Stimulated activated CD8-positive, alpha-beta memory T cell treated with anti-CD3 and anti-CD28 coated beads, Interleukin-15, amount 100 ng/mL, for 48 hours (primary cell): ENCODE measurements at regions not wholly inside any gene's neighbourhood (a gene's known extent, or its start where the extent isn't known, plus 50 kb on each side); places are given as distances from the start of the nearest gene placed in this dataset.
"Not testable (repeated sequence)": the region's sequence is repeated elsewhere in the genome, so short reads cannot be mapped to it uniquely, and the experiment has no call there.

Experiments
- DNase-seq, 2 donors: peaks; one replicate each; pipeline ENCODE4 v3.0.0-alpha.2; 2020; ENCODE audit warnings: low read depth in 2 of 2

DNA sequence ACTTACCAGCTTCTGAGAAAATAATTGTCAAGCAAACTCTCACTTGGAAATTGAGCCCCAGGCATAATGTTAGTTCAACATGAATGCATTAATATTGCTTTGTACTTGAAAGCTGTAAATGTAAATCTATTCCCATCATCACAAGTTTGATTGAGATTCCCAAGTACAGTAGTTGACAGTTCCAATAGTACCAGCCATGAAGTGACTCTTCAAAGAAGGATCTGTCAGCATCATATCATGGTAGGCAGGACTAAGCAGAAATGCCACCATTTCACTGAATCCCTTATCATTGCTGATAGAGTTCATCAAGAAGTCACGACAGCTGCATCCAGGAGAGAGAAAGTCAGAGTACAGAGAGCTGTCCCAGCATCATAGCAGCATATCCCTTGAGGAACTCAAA, 348.7 kb downstream of the OMA1 start:
- no peak for DNase-seq

DNA sequence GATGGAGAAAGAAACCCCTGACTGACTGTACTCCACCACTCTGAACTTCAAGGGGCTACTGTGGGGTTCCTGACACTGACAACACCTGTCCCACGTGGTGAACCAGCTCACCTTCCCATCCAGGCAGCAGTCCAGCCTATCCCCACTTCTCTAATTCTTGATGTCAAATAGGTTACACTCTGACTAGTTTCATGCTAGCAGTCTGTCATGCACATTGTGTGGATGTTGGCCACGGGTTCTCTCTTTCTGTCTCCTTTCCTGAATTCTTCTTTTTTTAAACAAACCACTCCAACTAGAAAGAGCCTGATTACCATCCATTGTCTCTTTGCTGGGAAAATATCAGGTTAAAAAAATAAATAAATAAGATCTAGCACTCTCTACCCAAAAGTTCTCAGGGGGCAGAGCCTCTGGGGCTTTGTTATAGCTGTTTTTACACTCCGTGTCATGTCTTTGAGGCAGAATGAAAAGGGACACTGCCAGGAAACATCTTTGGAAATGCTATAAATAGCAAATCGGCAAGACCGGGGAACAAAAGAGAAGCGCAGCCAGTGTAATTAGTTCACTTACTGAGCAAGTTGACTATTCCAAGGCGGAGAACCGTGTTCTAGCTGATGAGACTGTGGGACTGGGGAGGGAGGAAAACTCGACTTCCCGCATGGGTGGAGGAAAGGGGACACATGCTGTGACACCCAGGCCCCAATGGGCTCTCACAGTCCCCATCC, 356.1 kb downstream of the OMA1 start:
- DNase-seq, result no peak

DNA sequence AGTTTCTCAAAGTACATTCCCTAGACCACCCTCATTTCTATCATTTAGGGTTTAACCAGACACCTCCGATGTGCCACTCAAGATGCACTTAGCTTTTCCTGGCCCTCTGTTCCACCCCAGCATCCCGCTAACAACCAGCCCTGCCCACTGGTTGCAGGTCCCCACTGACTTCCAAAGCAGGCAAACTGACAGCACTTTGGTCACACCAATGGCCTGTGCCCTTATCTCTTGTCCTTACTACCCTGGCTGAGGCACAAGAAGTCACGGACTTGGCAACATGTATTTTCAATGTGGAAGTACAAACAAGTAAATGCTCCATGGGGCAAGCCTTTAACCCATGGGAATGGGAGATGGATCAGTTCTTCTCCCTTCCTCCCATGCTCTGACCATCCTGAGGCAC, 357.1 kb downstream of the OMA1 start:
- no peak for DNase-seq

DNA sequence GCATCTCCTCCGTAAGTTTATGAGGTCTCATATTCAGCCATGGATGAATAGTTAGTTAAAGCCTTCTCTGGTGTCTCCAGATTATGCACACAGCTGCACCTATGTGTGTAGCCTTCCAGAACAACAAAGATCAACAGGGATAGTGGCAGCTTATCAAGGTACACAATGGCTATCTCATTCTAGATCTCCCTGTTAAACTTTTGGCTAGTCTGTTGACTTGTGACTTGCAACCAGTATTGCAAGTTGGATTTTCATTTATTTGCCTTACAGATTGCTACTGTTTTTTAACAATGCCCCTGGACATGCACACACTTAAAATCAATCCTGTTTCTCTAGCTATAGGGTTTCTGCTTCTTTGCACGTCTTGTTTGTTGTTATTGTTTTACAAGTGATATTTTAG, 363.2 kb downstream of the OMA1 start:
- DNase-seq, result no peak

DNA sequence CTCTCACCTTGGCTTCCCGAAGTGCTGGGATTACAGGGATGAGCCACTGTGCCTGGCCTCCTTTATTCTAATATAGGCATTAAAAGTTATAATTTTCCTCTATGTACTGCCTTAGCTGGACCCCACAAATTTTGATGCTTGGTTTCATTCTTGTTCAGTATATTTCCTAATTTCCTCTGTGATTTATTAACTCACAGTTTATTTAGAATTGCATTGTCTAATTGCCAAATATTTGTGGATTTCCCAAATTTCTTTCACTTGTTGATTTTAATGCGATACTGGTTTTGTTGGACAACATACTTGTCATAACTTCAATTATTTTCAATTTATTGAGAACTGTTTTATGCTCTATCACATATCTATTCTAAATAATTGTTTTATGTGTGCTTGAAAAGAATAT, 366.0 kb downstream of the OMA1 start:
- no peak for DNase-seq

DNA sequence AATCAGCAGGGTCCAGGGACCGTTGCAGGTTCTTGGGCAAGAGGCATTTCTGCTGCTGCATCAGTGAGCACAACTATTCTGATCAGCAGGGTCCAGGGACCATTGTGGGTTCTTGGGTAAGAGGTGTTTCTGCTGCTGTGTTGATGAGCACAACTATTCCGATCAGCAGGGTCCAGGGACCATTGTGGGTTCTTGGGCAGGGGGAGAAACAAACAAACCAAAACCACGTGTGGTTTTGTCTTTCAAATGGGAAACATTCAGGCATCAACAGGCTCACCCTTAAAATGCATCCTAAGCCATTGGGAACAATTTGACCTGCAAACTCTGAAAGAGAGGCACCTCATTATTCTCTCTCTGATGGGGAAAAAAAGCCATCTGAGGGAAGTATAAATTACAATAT, 377.4 kb downstream of the OMA1 start:
- not testable (repeated sequence) for DNase-seq

DNA sequence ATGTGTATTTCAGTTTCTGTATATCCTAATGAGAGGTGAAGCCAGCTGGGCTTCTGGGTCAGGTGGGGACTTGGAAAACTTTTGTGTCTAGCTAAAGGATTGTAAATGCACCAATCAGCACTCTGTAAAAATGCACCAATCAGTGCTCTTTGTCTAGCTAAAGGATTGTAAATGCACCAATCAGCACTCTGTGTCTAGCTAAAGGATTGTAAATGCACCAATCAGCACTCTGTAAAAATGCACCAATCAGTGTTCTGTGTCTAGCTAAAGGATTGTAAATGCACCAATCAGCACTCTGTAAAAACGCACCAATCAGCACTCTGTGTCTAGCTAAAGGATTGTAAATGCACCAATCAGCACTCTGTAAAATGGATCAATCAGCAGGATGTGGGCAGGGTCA, 379.4 kb downstream of the OMA1 start:
- not testable (repeated sequence) for DNase-seq

DNA sequence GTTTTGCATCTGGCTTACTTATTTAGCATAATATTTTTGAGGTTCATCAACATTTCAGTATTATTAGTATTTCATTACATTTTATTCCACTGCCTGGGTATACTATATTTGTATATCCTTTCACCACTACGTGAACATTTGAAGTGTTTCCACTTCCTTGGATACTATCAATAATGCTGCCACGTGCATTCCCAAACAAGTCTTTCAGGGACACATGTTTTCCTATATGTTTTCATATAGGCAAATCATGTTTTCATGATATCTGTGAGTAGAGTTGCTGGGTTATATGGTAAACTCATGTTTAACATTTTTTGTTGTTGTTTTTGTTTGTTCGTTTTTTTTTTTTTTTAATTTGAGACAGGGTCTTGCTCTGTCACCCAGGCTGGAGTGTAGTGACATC, 380.1 kb downstream of the OMA1 start:
- no peak for DNase-seq

DNA sequence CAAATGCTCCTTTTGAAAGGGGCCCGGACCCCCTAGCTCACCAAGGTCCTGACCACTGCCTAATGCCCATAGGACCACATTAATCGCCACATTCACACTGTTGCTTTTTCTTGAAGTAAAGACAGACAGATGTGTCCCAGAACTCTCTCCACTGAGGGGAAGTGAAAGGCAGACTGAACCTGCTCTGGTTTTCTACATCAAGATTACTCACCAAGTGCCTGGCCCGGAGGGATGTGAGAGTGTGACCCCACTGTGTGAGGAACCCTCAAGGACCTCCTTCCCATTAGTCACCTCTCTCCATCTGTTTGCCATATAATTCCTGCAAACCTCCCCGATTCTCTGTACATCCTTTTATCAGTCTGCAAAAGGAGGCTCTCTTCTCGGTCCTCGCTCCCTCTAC, 381.5 kb downstream of the OMA1 start:
- no peak for DNase-seq

DNA sequence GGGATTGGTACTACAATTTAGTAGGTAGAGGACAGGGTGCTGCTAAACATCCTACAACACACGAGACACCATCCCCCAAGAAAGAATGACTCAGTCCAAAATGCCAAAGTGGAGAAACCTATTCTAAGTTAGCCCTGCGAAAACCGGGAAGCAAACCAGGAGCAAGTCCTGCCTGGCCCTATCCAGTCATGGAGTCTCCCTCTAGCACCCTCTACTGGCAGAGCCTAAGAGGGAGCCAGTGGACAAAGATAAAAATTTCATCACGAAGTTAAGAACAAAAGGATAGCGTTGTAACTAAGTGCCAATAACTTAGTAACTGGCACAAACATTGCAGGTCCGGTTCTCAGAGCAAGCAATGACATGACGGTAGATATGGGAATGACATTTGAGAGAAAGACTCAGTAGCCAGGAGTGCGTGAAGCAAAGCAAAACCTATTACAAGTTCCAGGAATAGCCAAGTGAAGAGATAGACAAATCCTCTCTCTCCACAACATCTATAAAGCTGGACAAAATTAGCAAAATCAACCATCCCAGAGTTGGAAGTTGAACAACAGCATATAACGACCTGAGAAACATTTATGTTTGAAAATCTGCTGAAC, 383.5 kb downstream of the OMA1 start:
- no peak for DNase-seq

DNA sequence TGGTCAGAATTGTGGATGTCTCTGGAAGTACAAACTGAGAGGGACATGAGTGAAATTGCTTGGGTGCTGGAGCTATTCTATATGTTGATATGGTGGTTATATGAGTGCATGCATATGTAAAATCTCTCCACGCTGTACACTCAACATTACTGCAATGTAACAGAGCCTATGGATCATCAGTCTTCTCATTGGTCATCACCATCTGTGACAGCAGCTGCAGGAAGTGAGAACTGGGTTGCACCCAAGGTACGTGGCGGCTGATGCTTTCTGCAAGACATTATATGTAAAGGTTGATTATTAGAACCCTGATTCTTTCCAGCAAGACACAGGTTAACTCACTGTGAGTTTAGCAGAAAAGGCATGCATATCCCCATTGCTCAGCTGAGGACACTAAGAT, 387.1 kb downstream of the OMA1 start:
- DNase-seq, result no peak

DNA sequence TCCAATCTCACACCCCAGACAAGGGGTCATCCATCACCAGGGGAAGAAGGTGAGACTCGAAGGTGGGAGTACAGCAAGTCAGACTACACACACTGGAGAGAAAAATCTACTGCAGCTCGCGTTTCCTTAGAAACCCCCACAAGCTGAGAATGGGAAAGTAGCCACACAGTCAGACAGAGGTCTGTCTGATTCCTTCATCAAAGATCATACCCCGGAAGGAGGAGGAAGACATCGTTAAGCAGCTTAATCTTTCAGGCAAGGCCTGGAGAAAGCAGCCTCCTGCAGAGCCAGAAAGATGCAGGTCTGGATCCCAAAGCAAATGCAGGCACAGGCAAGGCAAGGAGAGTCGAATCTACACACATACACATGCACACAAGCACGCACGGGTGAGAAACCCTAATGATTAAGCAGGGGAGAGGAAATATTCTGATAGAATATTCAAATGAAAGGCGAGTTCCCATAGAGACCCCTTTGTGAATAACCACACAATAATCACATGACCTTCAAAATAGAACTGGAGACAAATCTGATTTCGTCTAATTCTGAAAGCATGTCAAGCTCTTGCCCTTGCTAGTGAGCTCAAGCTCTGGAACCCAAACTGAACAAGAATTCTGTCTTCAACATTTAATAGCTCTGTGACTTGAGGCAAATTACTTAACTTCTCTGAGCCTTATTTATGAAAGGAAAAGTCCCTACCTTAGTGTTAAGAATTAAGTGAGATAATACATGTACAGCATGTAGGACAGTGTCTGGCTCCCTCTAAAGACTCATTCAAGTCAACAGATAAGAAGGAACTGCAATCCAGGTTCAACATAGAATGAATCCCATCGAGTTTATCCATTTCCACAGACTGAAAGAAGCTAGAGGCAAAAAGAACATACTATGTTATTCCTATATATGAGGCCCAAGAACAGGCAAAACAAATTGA, 387.8 kb downstream of the OMA1 start:
- no peak for DNase-seq

DNA sequence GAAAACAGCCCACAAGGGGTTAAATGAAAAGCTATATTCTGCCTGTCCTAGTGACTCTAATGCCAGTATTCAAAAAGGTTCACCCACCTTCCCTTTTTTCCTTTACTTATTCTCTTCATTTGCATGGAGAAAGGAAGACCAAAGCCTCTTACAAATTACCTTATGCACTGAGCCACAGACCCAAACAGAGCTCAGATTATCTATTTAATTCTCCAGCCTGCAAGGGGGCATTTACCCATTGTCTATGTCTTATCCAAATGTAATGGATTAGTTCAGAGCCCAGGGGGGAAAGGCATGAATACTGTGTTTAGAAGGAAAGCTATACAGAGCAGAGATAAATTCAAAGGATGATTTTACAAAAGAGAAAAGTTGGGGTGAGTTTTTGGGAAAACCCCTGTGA, 388.5 kb downstream of the OMA1 start:
- no peak for DNase-seq

DNA sequence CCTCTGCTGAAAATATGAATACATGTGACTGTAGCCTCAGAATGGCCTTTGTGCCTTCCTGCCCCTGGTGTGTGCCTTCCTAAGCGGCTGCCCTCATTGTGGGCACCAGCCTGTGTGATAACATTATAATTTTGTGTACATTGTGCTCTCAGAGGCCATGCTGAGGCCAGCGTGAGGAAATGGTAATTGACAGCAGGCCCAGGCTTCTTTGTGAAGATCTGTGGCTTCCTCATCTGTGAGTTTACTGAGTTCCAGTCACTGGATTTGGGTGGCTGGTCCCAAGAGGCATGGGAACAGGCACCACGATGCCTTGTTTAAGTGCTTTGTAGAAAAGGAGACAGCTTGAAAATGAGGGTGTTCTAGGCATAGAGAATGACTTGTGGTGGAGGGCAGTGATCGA, 389.3 kb downstream of the OMA1 start:
- DNase-seq, result no peak

DNA sequence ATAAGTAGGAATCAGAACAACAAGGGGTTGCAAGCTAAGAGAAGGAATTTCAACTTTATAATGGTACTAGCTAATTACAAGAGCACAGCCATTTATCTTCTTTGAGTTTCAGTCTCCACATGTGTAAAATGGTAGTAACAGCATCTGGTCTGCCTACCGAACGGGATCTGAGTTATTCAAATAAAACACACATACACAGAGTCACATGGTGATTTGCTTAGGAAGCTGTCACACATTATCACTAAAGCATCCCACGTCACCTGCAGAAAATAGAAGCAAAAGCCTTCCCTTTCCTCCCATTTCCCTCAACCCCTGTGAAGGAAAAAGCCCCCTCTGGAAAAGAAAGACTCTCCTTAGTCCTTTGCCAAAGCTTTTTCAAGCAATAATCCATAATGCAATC, 389.7 kb downstream of the OMA1 start:
- no peak for DNase-seq

DNA sequence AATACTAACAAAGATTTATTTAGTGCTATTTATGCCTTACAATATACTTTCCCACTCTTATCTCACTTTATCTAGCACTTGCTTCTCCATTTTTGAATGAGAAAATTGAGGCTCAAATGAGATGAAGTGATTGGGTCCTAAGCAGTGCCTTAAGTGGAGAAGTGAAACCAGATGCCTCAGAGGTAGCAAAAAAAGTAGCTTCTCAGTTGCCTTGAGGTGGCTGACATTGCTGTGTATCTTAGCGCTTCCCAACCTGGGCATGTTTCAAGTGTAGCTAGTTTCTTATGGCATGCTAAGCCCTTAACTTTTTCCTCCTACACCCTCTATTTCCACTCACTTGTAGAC, 390.4 kb downstream of the OMA1 start:
- DNase-seq, result no peak

DNA sequence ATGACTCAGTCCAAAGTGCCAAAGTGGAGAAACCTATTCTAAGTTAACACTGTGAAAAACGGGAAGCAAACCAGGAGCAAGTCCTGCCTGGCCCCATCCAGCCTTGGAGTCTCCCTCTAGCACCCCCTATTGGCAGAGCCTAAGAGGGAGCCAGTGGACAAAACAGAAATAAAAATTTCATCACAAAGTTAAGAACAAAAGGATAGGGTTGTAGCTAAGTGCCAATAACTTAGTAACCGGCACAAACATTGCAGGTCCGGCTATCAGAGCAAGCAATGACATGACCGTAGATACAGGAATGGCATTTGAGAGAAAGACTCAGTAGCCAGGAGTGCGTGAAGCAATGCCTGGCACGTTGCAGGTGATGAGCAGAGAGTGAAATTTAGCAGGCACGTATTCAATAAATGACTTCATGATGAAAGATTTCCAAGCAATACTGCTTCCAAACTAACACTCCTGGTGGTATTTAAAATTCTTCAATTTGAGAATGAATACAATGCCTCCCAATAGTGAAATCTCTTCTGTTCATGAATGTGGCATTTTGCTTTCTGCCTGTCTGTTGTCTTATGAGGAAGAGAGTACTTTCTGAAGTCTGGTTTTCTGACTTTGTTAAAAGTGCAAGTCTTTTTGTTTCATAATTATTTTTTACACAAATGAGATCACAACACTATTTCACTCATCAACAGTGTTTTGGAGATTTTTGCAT, 391.0 kb downstream of the OMA1 start:
- no peak for DNase-seq

DNA sequence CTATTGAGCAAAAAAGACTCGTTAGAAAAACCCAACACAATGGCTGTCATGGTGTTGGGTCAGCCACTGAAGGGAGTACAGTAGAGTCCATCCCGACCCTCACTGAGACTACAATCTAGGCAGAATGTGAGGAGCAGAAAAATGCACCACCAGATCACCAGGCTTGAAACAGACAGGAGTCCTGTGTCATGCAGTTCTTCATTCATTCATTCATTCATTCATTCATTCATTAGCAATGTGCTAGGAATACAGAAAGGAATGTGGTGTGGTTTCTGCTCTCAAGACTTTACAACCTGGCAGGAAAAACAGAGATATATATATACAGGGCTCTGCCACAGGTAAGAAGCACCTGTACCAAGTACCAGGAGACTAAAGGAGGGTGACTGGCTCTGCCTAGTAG, 392.3 kb downstream of the OMA1 start:
- DNase-seq, result no peak

DNA sequence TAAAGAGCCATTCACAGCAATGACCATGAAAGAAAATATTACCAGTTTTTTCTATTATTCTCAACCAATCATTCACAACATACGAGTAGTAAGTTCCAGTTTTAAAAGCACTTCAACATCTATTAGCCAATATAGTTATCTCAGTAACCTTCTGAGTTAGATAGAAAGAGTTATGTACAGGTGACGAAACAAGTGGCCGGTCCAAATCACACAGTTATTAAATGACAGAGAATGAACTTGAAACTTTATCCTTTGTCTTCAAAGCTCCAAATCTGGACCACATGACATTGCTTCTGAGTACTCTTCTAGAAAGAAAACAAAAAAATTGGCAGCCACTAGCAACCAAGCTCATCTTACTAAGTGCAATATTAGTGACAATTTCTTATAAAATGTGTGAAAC, 393.8 kb downstream of the OMA1 start:
- DNase-seq, result no peak

DNA sequence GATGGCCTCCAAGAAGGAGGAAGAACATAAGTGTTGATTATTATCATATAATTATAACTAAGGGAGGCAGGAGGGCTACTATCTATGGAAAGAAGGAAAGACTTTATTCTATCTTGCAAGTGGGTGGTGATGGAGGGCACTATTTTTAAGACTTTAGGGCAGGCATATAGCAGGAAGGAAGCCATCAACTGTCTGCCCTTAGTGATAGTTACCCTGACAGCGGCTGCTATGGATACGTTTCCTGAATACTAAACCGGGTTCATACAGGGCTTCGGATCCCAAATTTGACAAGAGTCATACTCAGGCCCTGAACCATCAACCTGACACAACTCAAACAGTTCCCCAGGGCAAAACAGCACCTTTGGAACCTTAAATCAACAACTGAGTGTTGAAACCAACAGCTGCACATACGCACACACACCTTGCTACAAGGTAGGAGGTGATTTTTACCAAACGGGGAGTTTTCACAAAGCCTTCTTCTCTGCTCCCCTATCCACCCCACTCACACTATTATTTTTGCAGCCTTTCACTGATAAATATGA, 397.2 kb downstream of the OMA1 start:
- no peak for DNase-seq

DNA sequence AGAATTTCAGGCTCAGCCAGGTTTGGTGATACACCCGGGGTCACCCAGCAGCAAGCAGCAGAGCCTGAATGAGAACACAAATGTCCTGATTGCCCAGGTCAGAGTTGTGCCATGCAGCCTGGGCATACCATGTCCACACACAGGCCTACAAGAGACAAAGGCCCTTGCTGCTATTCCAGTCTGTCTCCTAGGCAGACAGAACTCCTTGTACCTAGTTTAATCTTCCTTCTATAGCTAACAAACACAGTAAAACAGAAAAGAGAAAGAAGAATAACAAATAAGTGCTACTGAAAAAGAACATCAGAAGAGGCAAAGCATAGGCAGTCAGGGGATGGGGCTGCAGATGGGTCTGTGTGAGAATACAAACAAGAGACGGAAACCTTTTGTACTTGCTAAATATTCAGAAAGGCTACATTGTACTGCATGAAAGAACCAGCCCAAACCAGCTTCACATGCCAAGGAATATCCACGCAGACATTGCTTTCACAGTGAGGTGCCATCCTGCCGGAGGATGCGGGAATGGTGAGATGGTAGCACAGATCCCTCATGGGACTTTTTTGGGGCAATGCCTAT, 401.7 kb downstream of the OMA1 start:
- no peak for DNase-seq
